GM12892 (cell line): ENCODE measurements at regions not wholly inside any gene's neighbourhood (a gene's known extent, or its start where the extent isn't known, plus 50 kb on each side); places are given as distances from the start of the nearest gene placed in this dataset.

Experiments used
- POLR2A ChIP-seq: IDR thresholded peaks from 2 replicates; pipeline ENCODE4 v1.6.1; 2011; ENCODE audit warnings: low read depth, low read length, control low read depth
- POLR2AphosphoS5 ChIP-seq: IDR thresholded peaks from 2 replicates; pipeline ENCODE4 v1.6.1; 2011; ENCODE audit warnings: low read depth, low read length, control low read depth

DNA sequence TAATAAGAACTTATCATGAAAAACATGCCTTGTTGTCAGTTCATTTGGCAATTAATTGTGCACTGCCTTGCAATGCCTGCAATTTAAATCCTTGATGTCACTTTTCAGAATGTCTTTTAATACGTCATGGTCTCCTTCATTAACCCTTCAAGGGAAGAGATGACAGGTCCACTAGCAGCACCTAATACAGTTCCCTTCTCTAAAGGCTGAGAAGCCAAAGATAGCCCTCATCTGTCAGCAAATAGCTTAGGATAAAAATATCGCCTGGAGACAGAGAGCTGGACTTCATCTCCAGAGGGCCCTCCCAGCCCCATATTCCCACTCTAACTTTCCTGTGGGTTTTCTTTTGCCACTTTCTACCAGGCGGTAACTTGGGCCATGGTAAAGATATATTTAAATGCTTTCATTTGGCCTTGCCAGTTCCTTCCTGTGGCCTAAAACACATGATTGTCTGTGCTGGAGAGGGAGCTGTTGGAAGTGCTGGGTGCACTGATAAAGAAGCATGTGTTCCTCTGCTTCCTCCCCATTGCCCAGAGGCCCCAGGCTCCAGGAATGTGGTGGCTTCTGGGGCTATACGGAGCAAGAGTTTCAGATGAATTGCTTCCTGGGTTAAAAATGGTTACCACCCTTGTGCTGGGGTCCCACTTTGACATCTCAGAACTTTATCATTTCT lies 76.3 kb upstream of the UMPS start:
- TF ChIP-seq POLR2A, result no peak
- no peak for TF ChIP-seq POLR2AphosphoS5
